GM12892 (cell line): ENCODE measurements at regions not wholly inside any gene's neighbourhood (a gene's known extent, or its start where the extent isn't known, plus 50 kb on each side); places are given as distances from the start of the nearest gene placed in this dataset.
"Not testable (repeated sequence)": the region's sequence is repeated elsewhere in the genome, so short reads cannot be mapped to it uniquely, and the experiment has no call there.

ENCODE experiments used
- DNase-seq: peaks from one replicate; pipeline ENCODE4 v3.0.0; 2011; ENCODE audit not compliant: insufficient read length
- FAIRE-seq: peaks from 2 replicates; lab custom pipeline; 2011; peaks lifted over from hg19 to GRCh38; lab: Jason Lieb, UNC
- POLR2A ChIP-seq: IDR thresholded peaks from 2 replicates; pipeline ENCODE4 v1.6.1; 2011; ENCODE audit warnings: low read depth, low read length, control low read depth
- POLR2AphosphoS5 ChIP-seq: IDR thresholded peaks from 2 replicates; pipeline ENCODE4 v1.6.1; 2011; ENCODE audit warnings: low read depth, low read length, control low read depth
- TAF1 ChIP-seq: IDR thresholded peaks from 2 replicates; pipeline ENCODE4 v1.6.1; 2011; ENCODE audit warnings: low read depth, mild to moderate bottlenecking, control low read depth, low read length, borderline replicate concordance

DNA sequence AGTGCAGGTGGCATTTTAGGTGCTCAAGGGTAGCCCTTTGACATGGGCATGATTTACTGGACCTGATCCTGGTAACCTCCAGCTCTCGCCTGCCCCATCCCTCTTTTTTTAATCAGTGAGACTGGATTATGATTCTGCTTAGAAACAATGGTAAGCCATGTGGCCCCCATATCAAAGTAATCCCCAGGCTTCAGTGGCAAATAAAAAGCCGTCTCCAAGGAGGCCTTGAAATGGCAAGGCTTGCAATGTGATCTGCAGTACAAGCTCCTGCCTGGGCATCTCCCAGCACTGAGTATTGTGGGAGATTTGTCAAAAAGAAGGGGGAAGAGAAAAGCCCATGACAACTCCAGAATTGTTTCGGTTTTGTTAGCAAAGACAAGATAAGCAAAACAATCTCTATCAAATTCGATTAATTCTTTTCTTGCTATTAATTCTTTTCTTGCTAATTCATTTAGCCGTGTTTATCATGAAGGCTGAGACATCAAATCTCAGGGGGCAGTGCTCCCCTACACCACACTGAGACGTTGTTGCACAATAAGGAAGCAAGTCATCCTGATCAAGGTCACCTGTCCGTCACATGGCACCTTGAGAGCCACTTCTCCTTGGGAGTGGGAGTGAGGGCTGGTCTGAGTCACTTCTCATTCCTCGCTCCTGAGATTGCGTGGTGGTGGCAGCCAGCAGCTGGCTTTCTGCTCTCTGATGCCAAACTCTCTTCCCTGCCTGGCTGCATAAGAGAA, 312.7 kb upstream of the GATB start:
- TF ChIP-seq POLR2AphosphoS5, result no peak
- TF ChIP-seq POLR2A, result no peak
- TF ChIP-seq TAF1, result no peak
- no peak for DNase-seq
- no peak for FAIRE-seq

DNA sequence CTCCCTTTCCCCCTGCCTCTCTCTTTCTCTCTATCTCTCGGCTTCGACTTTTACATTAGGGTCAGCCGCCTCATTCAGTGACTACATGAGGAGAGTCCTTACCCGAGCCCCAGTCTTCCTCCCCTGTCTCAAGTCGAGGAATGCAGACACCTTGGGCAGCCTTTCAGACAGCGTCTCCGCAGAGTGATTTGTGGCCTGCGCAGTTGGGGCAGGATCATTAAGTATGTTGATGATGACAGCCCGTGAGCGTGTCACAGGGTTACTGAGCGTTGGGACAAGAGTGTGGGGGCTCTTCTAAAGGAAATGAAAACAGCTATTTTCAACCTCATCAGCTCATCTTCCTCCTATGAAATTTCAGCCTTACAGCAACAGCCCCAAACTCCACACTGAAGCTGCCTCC, 312.1 kb upstream of the GATB start:
- TF ChIP-seq TAF1 (no peak), POLR2AphosphoS5 (no peak), POLR2A (no peak)
- no peak for FAIRE-seq

DNA sequence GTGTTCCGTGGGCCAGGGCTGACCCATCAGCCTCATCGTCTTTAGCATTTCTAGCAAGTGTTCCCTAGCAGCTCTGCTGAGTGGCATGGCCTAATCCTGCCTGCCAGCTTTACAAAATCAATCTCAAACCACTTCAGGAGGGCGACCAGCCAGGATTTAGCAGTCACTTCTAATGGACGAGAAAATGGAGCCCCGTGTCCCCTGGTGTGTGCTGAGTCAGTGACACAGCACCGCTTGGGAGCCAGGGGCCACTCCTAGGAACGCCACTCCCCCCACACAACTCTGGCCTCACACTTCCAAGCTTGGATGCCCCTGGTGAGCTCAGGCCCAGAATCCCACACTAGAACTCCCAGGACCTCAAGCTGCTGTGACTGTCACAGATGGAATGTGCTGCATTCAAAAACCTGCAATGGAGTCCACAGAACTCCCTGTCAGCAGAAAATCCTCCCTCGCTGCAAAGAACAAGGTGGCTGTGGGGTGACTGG, 311.2 kb upstream of the GATB start:
- DNase-seq (no peak), FAIRE-seq (no peak)
- TF ChIP-seq POLR2AphosphoS5 (no peak), POLR2A (no peak), TAF1 (no peak)

More for the DNA sequence above, 312.1 kb upstream of the GATB start:
- DNase-seq, result no peak

DNA sequence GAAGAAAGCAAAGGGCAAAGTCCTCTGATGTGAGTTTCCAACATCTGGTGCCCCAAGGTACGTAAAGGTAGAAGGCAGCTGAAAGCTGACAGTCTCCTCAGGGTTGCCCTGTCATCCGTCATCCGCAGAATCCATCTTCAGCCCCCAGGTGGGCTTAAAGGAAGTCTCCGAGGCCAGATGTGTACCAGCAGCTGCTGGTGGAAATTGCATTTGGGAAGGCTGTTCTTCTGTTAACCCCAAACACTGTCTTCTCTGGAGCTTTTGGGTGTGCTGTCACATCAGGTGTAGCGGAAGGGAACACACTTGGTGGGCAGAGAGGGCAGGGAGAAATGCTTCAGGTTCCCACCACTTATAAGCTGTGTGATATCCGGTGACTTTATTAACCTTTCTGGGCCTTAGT, 310.0 kb upstream of the GATB start:
- no peak for TF ChIP-seq POLR2AphosphoS5
- no peak for TF ChIP-seq TAF1
- TF ChIP-seq POLR2A, result no peak
- FAIRE-seq, result no peak
- DNase-seq, result no peak

DNA sequence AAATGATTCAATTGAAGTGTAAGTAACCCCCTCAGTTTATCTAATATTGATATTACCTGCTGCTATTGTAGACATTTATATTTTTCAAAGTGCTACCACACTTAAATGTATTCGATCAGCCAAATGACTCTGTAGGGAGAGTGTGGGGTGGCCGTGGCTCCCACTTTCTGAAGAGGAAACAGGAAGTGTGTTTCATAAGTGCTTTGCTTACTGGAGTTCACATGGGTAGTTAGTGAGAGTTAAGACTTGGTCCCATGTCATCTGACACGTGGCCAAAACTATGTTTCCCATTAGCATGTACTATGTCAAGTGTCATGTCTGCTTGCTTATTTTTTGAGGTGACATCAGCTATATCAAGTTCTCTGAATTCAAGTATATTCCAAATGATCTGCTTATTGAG, 308.1 kb upstream of the GATB start:
- TF ChIP-seq TAF1 (no peak), POLR2A (no peak), POLR2AphosphoS5 (no peak)
- DNase-seq (no peak), FAIRE-seq (peak; percentile 58)

DNA sequence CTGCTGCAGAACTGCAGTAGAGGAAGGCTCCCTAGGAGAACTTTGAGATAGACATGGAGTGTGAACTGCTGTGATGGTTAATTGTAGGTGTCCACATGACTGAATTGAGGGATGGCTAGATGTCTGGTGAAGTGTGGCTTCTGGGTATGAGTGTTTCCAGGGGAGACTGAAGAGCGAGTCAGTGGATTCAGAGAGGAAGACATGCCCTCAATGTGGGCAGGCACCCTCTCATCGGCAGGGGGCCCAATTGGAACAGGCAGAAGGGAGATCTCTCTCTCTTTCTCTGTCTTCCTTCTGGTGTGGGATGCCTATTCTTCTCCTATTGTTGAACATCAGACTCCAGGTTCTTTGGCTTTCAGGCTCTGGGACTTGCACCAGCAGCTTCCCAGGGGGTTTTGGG, 304.7 kb upstream of the GATB start:
- DNase-seq (no peak), FAIRE-seq (no peak)
- no peak for TF ChIP-seq TAF1
- TF ChIP-seq POLR2A, result no peak
- TF ChIP-seq POLR2AphosphoS5, result no peak

DNA sequence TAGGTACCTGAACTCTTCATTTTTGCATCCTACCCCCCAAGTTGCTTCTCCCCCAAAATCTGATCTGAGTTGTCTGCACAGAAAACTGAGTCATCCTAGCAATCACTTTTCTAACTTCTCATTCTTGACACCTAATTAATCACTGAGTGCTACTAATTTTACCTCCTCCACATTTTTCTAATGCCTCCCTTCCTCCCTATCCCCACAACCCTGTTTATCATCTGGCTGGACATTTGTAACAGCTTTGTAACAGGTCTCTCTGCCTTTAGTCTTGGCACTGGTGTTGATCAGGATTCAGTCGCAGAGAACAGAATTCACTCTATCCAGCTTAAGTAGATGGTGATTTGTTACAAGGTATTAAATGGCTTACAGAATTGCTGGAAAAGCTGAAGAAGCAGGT, 303.9 kb upstream of the GATB start:
- DNase-seq, result no peak
- no peak for TF ChIP-seq POLR2AphosphoS5
- no peak for TF ChIP-seq POLR2A
- no peak for TF ChIP-seq TAF1
- no peak for FAIRE-seq

DNA sequence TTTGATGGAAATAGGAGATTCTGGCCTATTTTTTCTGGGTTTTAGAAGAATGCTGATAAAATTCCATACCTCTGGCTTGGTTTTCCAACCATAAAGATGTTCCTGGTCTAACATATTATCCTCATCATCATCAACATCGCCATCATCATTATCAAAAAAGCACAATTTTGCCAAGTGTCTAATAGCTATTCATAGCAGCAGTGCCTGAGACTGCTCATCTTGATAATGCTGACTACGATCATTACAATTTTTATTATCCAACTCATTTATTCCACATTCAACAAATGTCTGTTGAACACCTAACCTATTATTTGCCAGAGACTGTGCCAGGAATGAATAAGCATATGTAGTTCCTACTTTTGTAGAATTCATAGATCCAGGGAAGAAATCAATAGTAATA, 303.5 kb upstream of the GATB start:
- no peak for DNase-seq
- no peak for FAIRE-seq
- TF ChIP-seq TAF1 (no peak), POLR2AphosphoS5 (no peak), POLR2A (no peak)

DNA sequence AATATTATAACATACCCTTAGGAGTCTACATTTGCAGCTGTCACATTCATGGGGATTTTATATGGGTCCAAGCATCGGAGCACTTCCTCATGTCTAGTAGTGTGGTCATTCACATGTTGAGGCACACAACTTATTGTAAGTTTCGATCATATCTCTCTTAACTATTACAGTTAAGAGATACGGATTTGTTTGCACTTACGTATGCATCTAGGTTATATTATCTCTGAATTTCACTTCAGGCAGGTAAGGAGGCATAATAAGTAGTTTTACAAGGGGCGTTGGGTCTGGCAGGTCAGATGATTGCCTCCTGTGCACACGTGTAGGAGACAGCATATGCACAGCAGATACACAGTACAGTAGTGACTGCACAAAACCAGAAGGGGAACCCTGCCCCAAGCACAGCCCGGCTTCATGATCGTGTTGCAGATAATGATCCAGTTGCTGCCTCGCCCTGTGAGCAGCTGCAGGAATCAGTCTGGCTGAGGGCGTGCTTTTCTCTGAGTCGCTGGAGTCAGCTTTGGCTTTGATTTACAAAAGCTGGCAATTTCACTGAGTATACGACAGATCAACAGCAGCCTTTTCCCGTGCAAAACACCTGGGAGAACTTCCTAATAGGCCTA, 302.9 kb upstream of the GATB start:
- DNase-seq, result no peak
- FAIRE-seq, result no peak
- TF ChIP-seq POLR2A (no peak), TAF1 (no peak), POLR2AphosphoS5 (no peak)

DNA sequence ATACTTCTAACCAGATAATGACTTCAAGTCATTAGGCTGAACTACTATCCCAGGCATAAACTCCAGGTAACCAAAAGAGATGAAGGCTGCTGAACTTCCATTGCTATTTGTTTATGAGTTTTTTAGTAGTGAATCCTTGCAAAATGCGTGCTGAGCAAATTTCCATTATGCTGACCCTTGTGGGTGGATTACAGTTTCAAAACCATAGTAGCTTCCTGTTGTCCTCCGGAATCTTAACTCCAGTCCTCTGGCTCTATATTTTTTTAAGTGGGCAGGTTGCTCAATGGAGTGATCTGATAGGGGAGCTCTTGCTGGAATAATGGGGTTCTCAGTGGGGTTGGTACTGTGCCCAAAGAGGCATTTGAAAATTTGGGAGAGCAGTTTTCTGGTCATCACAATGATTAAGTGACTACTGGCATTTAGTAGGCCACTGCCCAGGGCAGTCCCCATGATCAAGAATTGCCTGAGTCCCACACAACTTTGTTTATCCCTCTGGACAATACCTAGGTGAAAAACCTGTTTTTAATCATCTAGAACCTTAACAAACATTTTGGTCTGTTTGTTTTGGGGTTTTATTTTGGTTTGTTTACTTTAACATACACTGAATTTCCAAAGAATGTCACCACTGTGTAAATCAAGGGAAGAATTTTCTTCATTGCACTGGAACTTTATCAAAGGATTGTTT, 302.3 kb upstream of the GATB start:
- TF ChIP-seq POLR2A (no peak), TAF1 (no peak), POLR2AphosphoS5 (no peak)
- DNase-seq (no peak), FAIRE-seq (no peak)

DNA sequence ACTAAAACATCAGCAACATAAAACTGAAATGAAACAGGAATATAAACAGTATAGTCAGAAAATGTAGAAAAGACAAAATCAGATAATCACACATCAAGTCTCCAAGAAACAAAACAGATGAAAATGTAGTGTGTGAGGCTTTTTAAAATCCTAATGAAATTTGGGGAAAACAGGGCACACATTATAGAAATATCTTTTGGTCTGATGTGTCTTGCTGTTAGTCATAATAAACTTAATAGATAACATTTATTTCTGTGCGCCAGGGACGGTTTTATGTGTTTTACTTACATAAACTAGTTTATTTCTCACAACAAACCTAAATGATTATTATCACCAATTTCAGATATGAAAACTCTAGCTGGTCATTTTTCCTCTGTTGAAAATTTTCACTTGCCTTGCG, 293.9 kb upstream of the GATB start:
- no peak for DNase-seq
- no peak for FAIRE-seq
- TF ChIP-seq POLR2A (no peak), POLR2AphosphoS5 (no peak), TAF1 (no peak)

DNA sequence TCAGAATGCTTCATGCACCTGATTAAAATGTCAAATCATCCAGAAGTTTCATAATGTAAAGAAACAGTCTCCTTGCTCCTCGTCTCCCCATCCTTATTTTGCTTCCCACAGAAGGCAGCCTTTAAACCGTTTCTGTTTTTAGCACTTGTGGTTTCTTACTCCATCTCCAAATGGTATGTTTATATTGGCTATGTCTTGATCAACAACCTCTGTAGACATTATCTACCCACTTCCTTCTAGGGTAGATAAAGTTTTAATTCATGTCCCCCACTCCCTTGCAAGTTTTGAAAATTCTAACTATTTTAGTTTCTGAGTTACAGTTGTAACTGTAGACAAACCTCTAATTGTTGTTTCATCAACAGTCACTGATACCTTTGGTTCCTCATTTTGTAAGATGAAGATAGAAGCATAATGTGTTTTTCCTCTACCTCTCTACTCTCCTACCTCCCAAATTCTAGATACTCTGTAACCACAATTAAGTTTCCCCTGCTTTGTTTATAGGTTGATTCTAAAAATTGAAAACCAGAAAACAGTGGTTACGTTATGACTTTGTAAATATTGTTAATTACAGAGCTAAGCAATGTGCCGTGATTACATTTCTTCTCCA, 291.7 kb upstream of the GATB start:
- no peak for FAIRE-seq
- DNase-seq, result no peak
- no peak for TF ChIP-seq TAF1
- no peak for TF ChIP-seq POLR2A
- TF ChIP-seq POLR2AphosphoS5, result no peak

DNA sequence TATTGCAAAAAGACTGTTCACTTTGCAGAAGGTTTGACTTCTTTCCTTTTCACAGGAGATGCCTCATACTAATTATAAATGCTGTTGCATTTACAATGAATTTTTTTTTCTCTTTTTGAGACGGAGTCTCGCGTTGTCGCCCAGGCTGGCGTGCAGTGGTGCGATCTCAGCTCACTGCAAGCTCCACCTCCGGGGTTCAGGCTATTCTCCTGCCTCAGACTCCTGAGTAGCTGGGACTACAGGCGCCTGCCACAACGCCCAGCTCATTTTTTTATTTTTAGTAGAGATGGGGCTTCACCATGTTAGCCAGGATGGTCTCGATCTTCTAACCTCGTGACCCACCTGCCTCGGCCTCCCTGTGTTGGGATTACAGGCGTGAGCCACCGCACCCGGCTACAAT, 290.5 kb upstream of the GATB start:
- FAIRE-seq, result not testable (repeated sequence)

More for the DNA sequence above, 290.5 kb upstream of the GATB start:
- DNase-seq, result not testable (repeated sequence)
